Vagina (tissue), 2 donors: ENCODE measurements at regions not wholly inside any gene's neighbourhood (a gene's known extent, or its start where the extent isn't known, plus 50 kb on each side); places are given as distances from the start of the nearest gene placed in this dataset.

Experiments
- POLR2A ChIP-seq, 2 donors: fragments of 450-650 bp; IDR thresholded peaks; one replicate each; pipeline ENCODE4 v1.6.1; 2017; ENCODE audit warnings: antibody characterized with exemption in 2 of 2, mild to moderate bottlenecking in 2 of 2, moderate library complexity in 2 of 2
- POLR2AphosphoS5 ChIP-seq, 2 donors: sonication (generic); formaldehyde crosslinking; IDR thresholded peaks; one replicate each; pipeline ENCODE4 v1.9.0; 2017; ENCODE audit warnings: antibody characterized with exemption in 2 of 2, mild to moderate bottlenecking in 2 of 2, low read depth in 1 of 2; ENCODE audit not compliant: insufficient read depth in 1 of 2
- TF ChIP-seq, protein P1 (sequence below), 3 experiments: fragments of 450-650 bp in 2 of 3; fragments of 200-600 bp in 1 of 3; sonication (generic) in 1 of 3; IDR thresholded peaks; one replicate each; pipeline ENCODE4 v1.5.1; 2017 to 2019; ENCODE audit warnings: antibody characterized with exemption in 3 of 3, mild to moderate bottlenecking in 2 of 3, moderate library complexity in 2 of 3

DNA sequence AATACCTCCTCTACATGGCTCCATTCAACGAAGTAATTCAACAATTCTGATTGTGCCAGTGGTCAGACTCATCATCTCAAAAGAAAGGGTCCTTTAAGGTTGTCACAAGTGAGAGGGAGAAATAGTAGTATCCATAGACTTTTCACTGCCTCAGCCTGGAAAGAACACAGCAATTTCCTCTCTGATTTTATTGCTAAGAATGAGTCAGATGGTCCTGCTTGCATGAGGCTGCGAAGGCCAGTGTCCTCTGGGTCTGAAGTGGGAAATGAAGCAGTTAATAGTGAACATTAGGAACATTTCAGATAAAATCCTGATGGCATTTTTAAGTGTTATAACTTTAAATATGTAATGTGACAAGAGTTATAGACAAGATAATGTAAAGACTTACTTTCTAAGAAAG is 979.0 kb downstream of the EFNA5 start:
- no peak for TF ChIP-seq POLR2A (IDR thresholded peaks at IDR 0.05)
- no peak for TF ChIP-seq POLR2AphosphoS5 (IDR thresholded peaks at IDR 0.05; ENCODE audit: insufficient read depth in 1 of 2, low read depth in 1 of 2)
- TF ChIP-seq, protein P1, sequence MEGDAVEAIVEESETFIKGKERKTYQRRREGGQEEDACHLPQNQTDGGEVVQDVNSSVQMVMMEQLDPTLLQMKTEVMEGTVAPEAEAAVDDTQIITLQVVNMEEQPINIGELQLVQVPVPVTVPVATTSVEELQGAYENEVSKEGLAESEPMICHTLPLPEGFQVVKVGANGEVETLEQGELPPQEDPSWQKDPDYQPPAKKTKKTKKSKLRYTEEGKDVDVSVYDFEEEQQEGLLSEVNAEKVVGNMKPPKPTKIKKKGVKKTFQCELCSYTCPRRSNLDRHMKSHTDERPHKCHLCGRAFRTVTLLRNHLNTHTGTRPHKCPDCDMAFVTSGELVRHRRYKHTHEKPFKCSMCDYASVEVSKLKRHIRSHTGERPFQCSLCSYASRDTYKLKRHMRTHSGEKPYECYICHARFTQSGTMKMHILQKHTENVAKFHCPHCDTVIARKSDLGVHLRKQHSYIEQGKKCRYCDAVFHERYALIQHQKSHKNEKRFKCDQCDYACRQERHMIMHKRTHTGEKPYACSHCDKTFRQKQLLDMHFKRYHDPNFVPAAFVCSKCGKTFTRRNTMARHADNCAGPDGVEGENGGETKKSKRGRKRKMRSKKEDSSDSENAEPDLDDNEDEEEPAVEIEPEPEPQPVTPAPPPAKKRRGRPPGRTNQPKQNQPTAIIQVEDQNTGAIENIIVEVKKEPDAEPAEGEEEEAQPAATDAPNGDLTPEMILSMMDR (IDR thresholded peaks at IDR 0.05) = no peak
